PC-3 (cell line): ENCODE measurements at regions not wholly inside any gene's neighbourhood (a gene's known extent, or its start where the extent isn't known, plus 50 kb on each side); places are given as distances from the start of the nearest gene placed in this dataset.

Source experiments
- EZH2 ChIP-seq: fragments of 300-600 bp; sonication (generic); IDR thresholded peaks from one replicate; pipeline ENCODE4 v1.6.1; 2017; ENCODE audit warnings: antibody characterized with exemption, mild to moderate bottlenecking, low read length; ENCODE audit not compliant: unreplicated experiment
- EZH2phosphoT487 ChIP-seq: fragments of 300-600 bp; sonication (generic); IDR thresholded peaks from 2 replicates; pipeline ENCODE4 v1.6.1; 2018; ENCODE audit warnings: mild to moderate bottlenecking, antibody characterized with exemption, low read length, borderline replicate concordance
- TF ChIP-seq, protein P1 (sequence below): fragments of 300-600 bp; sonication (generic); conservative IDR thresholded peaks from 2 replicates; pipeline ENCODE4 v1.5.1; 2017; ENCODE audit warnings: antibody characterized with exemption, low read depth, mild to moderate bottlenecking, low read length

- TF ChIP-seq, protein P1, sequence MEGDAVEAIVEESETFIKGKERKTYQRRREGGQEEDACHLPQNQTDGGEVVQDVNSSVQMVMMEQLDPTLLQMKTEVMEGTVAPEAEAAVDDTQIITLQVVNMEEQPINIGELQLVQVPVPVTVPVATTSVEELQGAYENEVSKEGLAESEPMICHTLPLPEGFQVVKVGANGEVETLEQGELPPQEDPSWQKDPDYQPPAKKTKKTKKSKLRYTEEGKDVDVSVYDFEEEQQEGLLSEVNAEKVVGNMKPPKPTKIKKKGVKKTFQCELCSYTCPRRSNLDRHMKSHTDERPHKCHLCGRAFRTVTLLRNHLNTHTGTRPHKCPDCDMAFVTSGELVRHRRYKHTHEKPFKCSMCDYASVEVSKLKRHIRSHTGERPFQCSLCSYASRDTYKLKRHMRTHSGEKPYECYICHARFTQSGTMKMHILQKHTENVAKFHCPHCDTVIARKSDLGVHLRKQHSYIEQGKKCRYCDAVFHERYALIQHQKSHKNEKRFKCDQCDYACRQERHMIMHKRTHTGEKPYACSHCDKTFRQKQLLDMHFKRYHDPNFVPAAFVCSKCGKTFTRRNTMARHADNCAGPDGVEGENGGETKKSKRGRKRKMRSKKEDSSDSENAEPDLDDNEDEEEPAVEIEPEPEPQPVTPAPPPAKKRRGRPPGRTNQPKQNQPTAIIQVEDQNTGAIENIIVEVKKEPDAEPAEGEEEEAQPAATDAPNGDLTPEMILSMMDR, result no peak
- TF ChIP-seq EZH2phosphoT487 (no peak), EZH2 (no peak)
Measured at GRCh38 chr10:106515206-106515790, 649.2 kb downstream of the SORCS1 start.
